Hepatocyte (in vitro differentiated cells): ENCODE measurements at regions not wholly inside any gene's neighbourhood (a gene's known extent, or its start where the extent isn't known, plus 50 kb on each side); places are given as distances from the start of the nearest gene placed in this dataset.

Source experiments
- DNase-seq: peaks from one replicate; pipeline ENCODE4 v3.0.0-alpha.2; 2016; ENCODE audit warnings: low spot score
- H2AFZ ChIP-seq: fragments of 200-600 bp; sonication (generic); 2 replicates; pipeline ENCODE4 v1.6.0; 2016; ENCODE audit warnings: antibody characterized with exemption, mild to moderate bottlenecking
- H3K27ac ChIP-seq: fragments of 200-600 bp; sonication (generic); 2 replicates; pipeline ENCODE4 v1.5.1; 2016; ENCODE audit warnings: mild to moderate bottlenecking
- H3K27me3 ChIP-seq: fragments of 200-600 bp; sonication (generic); 2 replicates; pipeline ENCODE4 v1.6.1; 2016
- H3K36me3 ChIP-seq: fragments of 200-600 bp; sonication (generic); replicated peaks from 2 replicates; pipeline ENCODE4 v1.5.1; 2016; ENCODE audit warnings: low read depth; ENCODE audit not compliant: insufficient read depth
- H3K4me1 ChIP-seq: fragments of 200-600 bp; sonication (generic); 2 replicates; pipeline ENCODE4 v1.5.1; 2016; ENCODE audit warnings: mild to moderate bottlenecking, moderate library complexity; ENCODE audit not compliant: insufficient read depth
- H3K4me2 ChIP-seq: fragments of 200-600 bp; sonication (generic); 2 replicates; pipeline ENCODE4 v1.6.0; 2016
- H3K4me3 ChIP-seq: fragments of 200-600 bp; sonication (generic); 2 replicates; pipeline ENCODE4 v1.5.1; 2016; ENCODE audit warnings: mild to moderate bottlenecking
- H3K79me2 ChIP-seq: fragments of 200-600 bp; sonication (generic); 2 replicates; pipeline ENCODE4 v1.6.0; 2017; ENCODE audit warnings: mild to moderate bottlenecking
- H3K9me2 ChIP-seq: fragments of 200-600 bp; sonication (generic); replicated peaks from 2 replicates; pipeline ENCODE4 v1.6.0; 2017; ENCODE audit warnings: mild to moderate bottlenecking; ENCODE audit not compliant: insufficient read depth
- H3K9me3 ChIP-seq: fragments of 200-600 bp; sonication (generic); 2 replicates; pipeline ENCODE4 v1.5.1; 2016; ENCODE audit warnings: low read depth, mild to moderate bottlenecking
- H4K20me1 ChIP-seq: fragments of 200-600 bp; sonication (generic); 2 replicates; pipeline ENCODE4 v1.6.0; 2016; ENCODE audit warnings: mild to moderate bottlenecking; ENCODE audit not compliant: insufficient read depth, poor library complexity, severe bottlenecking
- CTCF ChIP-seq: fragments of 200-600 bp; sonication (generic); IDR thresholded peaks from 2 replicates; pipeline ENCODE4 v1.5.1; 2016; ENCODE audit warnings: antibody characterized with exemption, mild to moderate bottlenecking; ENCODE audit not compliant: poor library complexity
- EZH2 ChIP-seq: fragments of 200-600 bp; sonication (generic); IDR thresholded peaks from 2 replicates; pipeline ENCODE4 v1.6.1; 2016; ENCODE audit warnings: antibody characterized with exemption, mild to moderate bottlenecking, borderline replicate concordance
- EZH2phosphoT487 ChIP-seq: fragments of 200-600 bp; sonication (generic); IDR thresholded peaks from one replicate; pipeline ENCODE4 v1.6.1; 2018; ENCODE audit warnings: antibody characterized with exemption, mild to moderate bottlenecking, low read depth, moderate library complexity; ENCODE audit not compliant: unreplicated experiment, severe bottlenecking
- WGBS: methylation state at CpG from one replicate; pipeline ENCODE4 v1.1.6; 2016; ENCODE audit warnings: low lambda C conversion rate; ENCODE audit errors: missing lambda C conversion rate; 5-methylcytosine and 5-hydroxymethylcytosine counted together

- Histone ChIP-seq H3K9me3 (no peaks in the 10 kb centered on the region), H3K9me2 (no peaks in the 10 kb centered on the region), H4K20me1 (no peaks in the 10 kb centered on the region), H3K27ac (no peak overlapping the region), H3K4me1 (no peaks in the 10 kb centered on the region), H3K27me3 (no peaks in the 10 kb centered on the region), H3K4me3 (no peak overlapping the region), H3K4me2 (no peak overlapping the region), H2AFZ (no peak overlapping the region), H3K79me2 (no peaks in the 10 kb centered on the region), H3K36me3 (no peaks in the 10 kb centered on the region)
- TF ChIP-seq EZH2phosphoT487 (no peak), CTCF (no peak), EZH2 (no peak)
- DNase-seq, result no peak
- WGBS, result 66% methylated on average over 2 of the region's 2 CpGs
Observed at GRCh38 chrX:117429501-117429900, 687.1 kb downstream of the KLHL13 start.

GRCh38 chrX:117407449-117408150 is 709.0 kb downstream of the KLHL13 start:
- Histone ChIP-seq H3K36me3 (no peaks in the 10 kb centered on the region), H3K27me3 (no peaks in the 10 kb centered on the region), H3K27ac (no peak overlapping the region), H2AFZ (no peak overlapping the region), H3K9me3 (no peaks in the 10 kb centered on the region), H3K4me2 (no peak overlapping the region), H3K79me2 (no peaks in the 10 kb centered on the region), H4K20me1 (no peaks in the 10 kb centered on the region), H3K4me3 (no peak overlapping the region), H3K9me2 (no peaks in the 10 kb centered on the region), H3K4me1 (no peaks in the 10 kb centered on the region)
- TF ChIP-seq EZH2, result no peak
- TF ChIP-seq CTCF, result no peak
- no peak for TF ChIP-seq EZH2phosphoT487
- 74% methylated on average over 4 of the region's 4 CpGs for WGBS
- no peak for DNase-seq

- 50% methylated on average over 2 of the region's 2 CpGs for WGBS
- H2AFZ ChIP-seq, result no peak overlapping the region
- H3K79me2 ChIP-seq, result no peaks in the 10 kb centered on the region
- TF ChIP-seq EZH2phosphoT487, result no peak
- no peak for TF ChIP-seq CTCF
- no peak for TF ChIP-seq EZH2
- no peak for DNase-seq
- no peak overlapping the region for H3K27ac ChIP-seq
- H3K4me3 ChIP-seq, result no peak overlapping the region
- no peaks in the 10 kb centered on the region for H4K20me1 ChIP-seq
- no peaks in the 10 kb centered on the region for H3K27me3 ChIP-seq
- H3K36me3 ChIP-seq, result no peaks in the 10 kb centered on the region
- no peaks in the 10 kb centered on the region for H3K9me2 ChIP-seq
- H3K9me3 ChIP-seq, result no peaks in the 10 kb centered on the region
- no peaks in the 10 kb centered on the region for H3K4me1 ChIP-seq
- no peak overlapping the region for H3K4me2 ChIP-seq
Observed at GRCh38 chrX:117400839-117401238, 715.8 kb downstream of the KLHL13 start.
